Colonic mucosa (tissue), 4 donors: ENCODE measurements at regions not wholly inside any gene's neighbourhood (a gene's known extent, or its start where the extent isn't known, plus 50 kb on each side); places are given as distances from the start of the nearest gene placed in this dataset.
A peak's percentile ranks its signal among the peaks of the same experiment; 100 is the strongest.

Experiments
- DNase-seq: peaks from one replicate; pipeline ENCODE4 v3.0.0-alpha.2; 2020
- H3K27ac ChIP-seq: fragments of 200-600 bp; one replicate; pipeline ENCODE4 v1.8.0; 2021
- H3K27me3 ChIP-seq: fragments of 200-600 bp; one replicate; pipeline ENCODE4 v1.8.0; 2021
- H3K36me3 ChIP-seq: fragments of 200-600 bp; one replicate; pipeline ENCODE4 v1.8.0; 2021
- H3K4me1 ChIP-seq: fragments of 200-600 bp; one replicate; pipeline ENCODE4 v1.8.0; 2021; ENCODE audit warnings: mild to moderate bottlenecking
- H3K4me3 ChIP-seq: fragments of 200-600 bp; one replicate; pipeline ENCODE4 v1.8.0; 2021
- H3K9ac ChIP-seq, 2 donors: one replicate each; pipeline ENCODE4 v1.7.0; 2013; ENCODE audit warnings: control low read depth in 2 of 2, low read depth in 2 of 2, low read length in 2 of 2
- H3K9me3 ChIP-seq: fragments of 200-600 bp; one replicate; pipeline ENCODE4 v1.8.0; 2021
- CTCF ChIP-seq: fragments of 200-600 bp; IDR thresholded peaks from one replicate; pipeline ENCODE4 v1.8.0; 2022; ENCODE audit warnings: antibody characterized with exemption, mild to moderate bottlenecking
- intact Hi-C: fragments of 100-400 bp; cut with DNase I; formaldehyde crosslinking; loops from one replicate; pipeline ENCODE4 v1.14.1; 2022
- donor health status: healthy.
- donor health status: DM: no; HTN: no; CAD: no.
- donor health status: DM: no; HTN: no; CAD: no.

GRCh38 chr5:82622711-82623514, 344.8 kb upstream of the RPS23 start:
- no peak for TF ChIP-seq CTCF
- H3K4me3 ChIP-seq, result no peak overlapping the region
- no peaks in the 10 kb centered on the region for H3K27me3 ChIP-seq
- no peaks in the 10 kb centered on the region for H3K4me1 ChIP-seq
- intact Hi-C loops, result no loop called here
- no peak for DNase-seq
- no peaks in the 10 kb centered on the region for H3K36me3 ChIP-seq
- H3K9ac ChIP-seq, result no peak overlapping the region
- no peaks in the 10 kb centered on the region for H3K9me3 ChIP-seq
- H3K27ac ChIP-seq, result peak overlapping the region; percentile 83

GRCh38 chr5:82622205-82622604, 344.1 kb upstream of the RPS23 start:
- peak overlapping the region; percentile 83 for H3K27ac ChIP-seq
- no peak overlapping the region for H3K9ac ChIP-seq
- H3K4me1 ChIP-seq, result no peaks in the 10 kb centered on the region
- H3K27me3 ChIP-seq, result no peaks in the 10 kb centered on the region
- no peak overlapping the region for H3K4me3 ChIP-seq
- no peak for TF ChIP-seq CTCF
- no peak for DNase-seq
- intact Hi-C loops, result no loop called here
- H3K9me3 ChIP-seq, result no peaks in the 10 kb centered on the region
- no peaks in the 10 kb centered on the region for H3K36me3 ChIP-seq

GRCh38 chr5:82620957-82621600, 342.9 kb upstream of the RPS23 start:
- H3K4me1 ChIP-seq, result no peaks in the 10 kb centered on the region
- H3K4me3 ChIP-seq, result no peak overlapping the region
- no peak overlapping the region for H3K9ac ChIP-seq
- no peaks in the 10 kb centered on the region for H3K27me3 ChIP-seq
- H3K9me3 ChIP-seq, result no peaks in the 10 kb centered on the region
- TF ChIP-seq CTCF, result no peak
- DNase-seq, result no peak
- intact Hi-C loops, result no loop called here
- no peak overlapping the region for H3K27ac ChIP-seq
- H3K36me3 ChIP-seq, result no peaks in the 10 kb centered on the region

GRCh38 chr5:82619097-82619496, 340.9 kb upstream of the RPS23 start:
- no peak overlapping the region for H3K9ac ChIP-seq
- no peak overlapping the region for H3K27ac ChIP-seq
- DNase-seq, result no peak
- no peak for TF ChIP-seq CTCF
- intact Hi-C loops, result no loop called here
- H3K4me1 ChIP-seq, result no peaks in the 10 kb centered on the region
- H3K27me3 ChIP-seq, result no peaks in the 10 kb centered on the region
- H3K36me3 ChIP-seq, result no peaks in the 10 kb centered on the region
- no peaks in the 10 kb centered on the region for H3K9me3 ChIP-seq
- H3K4me3 ChIP-seq, result no peak overlapping the region

GRCh38 chr5:82614706-82615105, 336.6 kb upstream of the RPS23 start:
- no peaks in the 10 kb centered on the region for H3K27me3 ChIP-seq
- no peaks in the 10 kb centered on the region for H3K36me3 ChIP-seq
- no peak overlapping the region for H3K4me3 ChIP-seq
- H3K9ac ChIP-seq, result no peak overlapping the region
- H3K9me3 ChIP-seq, result no peaks in the 10 kb centered on the region
- TF ChIP-seq CTCF, result no peak
- no peak overlapping the region for H3K27ac ChIP-seq
- intact Hi-C loops, result no loop called here
- no peak for DNase-seq
- H3K4me1 ChIP-seq, result no peaks in the 10 kb centered on the region
